ENCODE measurements at regions not wholly inside any gene's neighbourhood (a gene's known extent, or its start where the extent isn't known, plus 50 kb on each side); places are given as distances from the start of the nearest gene placed in this dataset.

GRCh38 chr4:79025170-79025569, 85.9 kb upstream of the PAQR3 start:
- Histone ChIP-seq H3K4me3 (no peak overlapping the region), H3K4me1 (no peaks in the 10 kb centered on the region), H3K27ac (no peak overlapping the region), H3K9me3 (no peaks in the 10 kb centered on the region), H3K36me3 (no peaks in the 10 kb centered on the region), H3K27me3 (replicated peaks in 1 of 7) (no peaks in the 10 kb centered on the region)
- intact Hi-C loops (cut with DNase I; ENCODE audit: low total_unique reads), result no loop called here
- WGBS, 5 donors, result 26 to 47% (median 45%) methylated on average over 2 of the region's 2 CpGs
- DNase-seq, result no peak
- TF ChIP-seq POLR2AphosphoS5 (IDR thresholded peaks at IDR 0.05), result no peak

GRCh38 chr4:79023799-79024770, 84.8 kb upstream of the PAQR3 start:
- TF ChIP-seq POLR2AphosphoS5 (IDR thresholded peaks at IDR 0.05), result no peak
- TF ChIP-seq CTCF (IDR thresholded peaks at IDR 0.05 in 8 of 11, conservative IDR thresholded peaks at IDR 0.05 in 3 of 11), result no peak
- no peak for TF ChIP-seq POLR2A (IDR thresholded peaks at IDR 0.05)
- Histone ChIP-seq H3K27me3 (replicated peaks in 1 of 7) (no peaks in the 10 kb centered on the region), H3K36me3 (no peaks in the 10 kb centered on the region), H3K4me3 (no peak overlapping the region), H3K27ac (no peak overlapping the region), H3K9me3 (no peaks in the 10 kb centered on the region), H3K4me1 (no peaks in the 10 kb centered on the region)
- intact Hi-C loops (cut with DNase I; ENCODE audit: low total_unique reads), result no loop called here
- WGBS, 5 donors, result 80 to 87% (median 85%) methylated on average over 8 of the region's 8 CpGs
- no peak for DNase-seq

- Histone ChIP-seq H3K27me3 (replicated peaks in 1 of 7) (no peaks in the 10 kb centered on the region), H3K9me3 (no peaks in the 10 kb centered on the region), H3K36me3 (no peaks in the 10 kb centered on the region), H3K4me3 (no peak overlapping the region), H3K27ac (no peak overlapping the region), H3K4me1 (no peaks in the 10 kb centered on the region)
- TF ChIP-seq POLR2A (IDR thresholded peaks at IDR 0.05), result no peak
- 81 to 94% (median 85%) methylated on average over 9 of the region's 9 CpGs for WGBS, 5 donors
- intact Hi-C loops (cut with DNase I; ENCODE audit: low total_unique reads), result no loop called here
- peak; percentile 73 for DNase-seq
These were observed 83.3 kb upstream of the PAQR3 start for GRCh38 chr4:79022529-79022928.

GRCh38 chr4:79017481-79017880, 78.2 kb upstream of the PAQR3 start:
- Histone ChIP-seq H3K4me1 (no peaks in the 10 kb centered on the region), H3K27ac (no peak overlapping the region), H3K4me3 (no peak overlapping the region), H3K27me3 (replicated peaks in 1 of 7) (no peaks in the 10 kb centered on the region), H3K9me3 (no peaks in the 10 kb centered on the region), H3K36me3 (no peaks in the 10 kb centered on the region)
- WGBS, 5 donors, result 43 to 73% (median 59%) methylated on average over 1 of the region's 1 CpG
- TF ChIP-seq CTCF (IDR thresholded peaks at IDR 0.05 in 8 of 11, conservative IDR thresholded peaks at IDR 0.05 in 3 of 11) (no peak), POLR2AphosphoS5 (IDR thresholded peaks at IDR 0.05) (no peak), POLR2A (IDR thresholded peaks at IDR 0.05) (no peak)
- no peak for DNase-seq
- intact Hi-C loops (cut with DNase I; ENCODE audit: low total_unique reads), result no loop called here

- Histone ChIP-seq H3K9me3 (no peaks in the 10 kb centered on the region), H3K36me3 (no peaks in the 10 kb centered on the region), H3K4me3 (no peak overlapping the region), H3K4me1 (no peaks in the 10 kb centered on the region), H3K27ac (no peak overlapping the region), H3K27me3 (replicated peaks in 1 of 7) (no peaks in the 10 kb centered on the region)
- no peak for TF ChIP-seq POLR2A (IDR thresholded peaks at IDR 0.05)
- TF ChIP-seq POLR2AphosphoS5 (IDR thresholded peaks at IDR 0.05), result no peak
- TF ChIP-seq CTCF (IDR thresholded peaks at IDR 0.05 in 8 of 11, conservative IDR thresholded peaks at IDR 0.05 in 3 of 11), result no peak
- WGBS, 5 donors, result 50 to 93% (median 84%) methylated on average over 1 to 3 of the region's 3 CpGs
- intact Hi-C loops (cut with DNase I; ENCODE audit: low total_unique reads), result no loop called here
- no peak for DNase-seq
These were observed 77.6 kb upstream of the PAQR3 start for GRCh38 chr4:79016878-79017277.
